Eye (tissue), 1 donor: ENCODE measurements at regions not wholly inside any gene's neighbourhood (a gene's known extent, or its start where the extent isn't known, plus 50 kb on each side); places are given as distances from the start of the nearest gene placed in this dataset.
A peak's percentile ranks its signal among the peaks of the same experiment; 100 is the strongest.

ENCODE experiments used
- DNase-seq: peaks from one replicate; pipeline ENCODE4 v3.0.0-alpha.2; 2015

DNA sequence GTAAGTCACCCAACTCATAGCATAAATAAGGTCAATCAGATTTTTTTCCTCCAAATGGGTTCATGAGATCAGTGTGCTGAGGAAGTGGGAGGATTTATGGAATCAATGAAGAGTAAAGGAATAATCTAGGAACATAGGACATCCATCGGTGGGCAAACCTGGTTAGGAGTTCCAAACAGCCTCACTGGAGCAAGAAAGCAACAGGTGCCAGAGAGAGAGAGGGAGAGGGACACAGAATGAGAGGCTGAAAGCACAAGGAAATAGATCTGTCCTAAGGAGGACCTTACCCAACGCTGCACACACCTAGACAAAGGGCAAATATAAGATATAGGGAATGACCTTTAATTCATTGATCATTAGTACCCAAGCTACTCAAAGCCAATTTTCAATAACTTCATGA lies 119.5 kb upstream of the ANKRD1 start:
- DNase-seq = no peak

DNA sequence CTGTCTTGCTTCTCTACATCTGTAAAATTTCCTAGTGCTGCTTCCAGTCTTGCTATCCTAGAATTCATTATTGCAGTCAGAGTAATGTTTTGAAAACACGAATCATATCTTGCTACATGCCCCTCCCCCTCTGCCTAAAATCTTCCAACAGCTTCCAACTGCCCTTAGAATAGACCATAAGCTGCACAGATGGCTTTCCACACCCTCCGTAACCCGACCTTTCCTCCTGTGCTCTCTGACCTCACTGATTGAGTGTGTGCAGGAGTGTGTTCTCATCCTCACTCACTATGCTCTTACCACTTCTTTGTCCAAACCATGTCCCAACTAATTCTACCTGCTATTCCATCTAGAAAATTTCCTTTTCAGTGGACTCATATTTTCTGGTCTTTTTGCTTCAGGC lies 121.2 kb upstream of the ANKRD1 start:
- DNase-seq = no peak

DNA sequence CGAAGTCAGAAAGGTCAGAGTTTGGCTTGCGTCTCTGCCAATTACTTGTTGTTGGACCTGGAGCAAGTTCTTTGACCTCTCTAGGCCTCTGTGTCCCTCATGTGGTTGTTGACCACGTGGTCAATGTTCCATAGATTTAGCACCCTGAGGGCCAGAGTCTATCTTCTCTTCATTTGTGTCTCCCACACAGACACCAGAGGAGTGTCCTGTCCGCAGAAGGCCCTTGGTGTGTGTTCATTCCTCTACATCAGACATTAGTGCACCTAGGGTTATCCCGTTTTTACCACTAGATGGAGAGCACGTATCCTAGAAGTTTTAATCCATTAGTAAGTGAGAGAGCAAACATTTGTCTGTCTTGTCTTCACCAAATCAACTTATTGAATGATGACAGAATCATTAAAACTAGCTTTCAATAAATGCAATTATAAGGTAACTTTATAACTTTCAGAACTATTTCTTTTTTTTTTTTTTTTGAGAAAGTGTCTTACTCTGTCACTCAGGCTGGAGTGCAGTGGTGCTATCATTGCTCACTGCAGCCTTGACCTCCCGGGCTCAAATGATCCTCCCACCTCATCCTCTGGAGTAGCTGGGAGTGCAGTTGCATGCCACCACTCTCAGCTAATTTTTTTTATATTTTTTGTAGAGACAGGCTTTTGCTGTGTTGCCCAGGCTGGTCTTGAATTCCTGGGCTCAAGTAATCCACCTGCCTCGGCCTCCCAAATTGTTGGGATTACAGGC lies 122.5 kb upstream of the ANKRD1 start:
- DNase-seq = peak; percentile 23

DNA sequence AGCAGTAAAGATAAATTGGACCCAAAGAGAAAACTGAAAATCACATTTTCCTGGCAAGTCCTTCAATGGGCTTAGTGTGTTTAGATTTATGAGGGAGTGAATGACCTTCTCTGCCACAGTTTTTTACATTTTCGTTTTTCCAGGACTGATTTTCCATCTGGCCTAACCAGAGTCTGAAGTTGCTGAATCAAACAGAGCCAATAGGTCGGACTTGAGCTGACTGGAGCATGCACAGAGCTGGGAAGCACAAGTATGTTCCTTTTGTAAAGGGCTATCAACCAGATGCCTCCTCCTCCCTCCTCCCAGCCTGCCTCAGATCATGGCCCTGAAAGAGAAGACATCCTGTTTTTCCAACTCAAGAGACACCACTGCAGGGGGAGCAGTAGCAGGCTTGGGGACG lies 126.0 kb upstream of the ANKRD1 start:
- no peak for DNase-seq

DNA sequence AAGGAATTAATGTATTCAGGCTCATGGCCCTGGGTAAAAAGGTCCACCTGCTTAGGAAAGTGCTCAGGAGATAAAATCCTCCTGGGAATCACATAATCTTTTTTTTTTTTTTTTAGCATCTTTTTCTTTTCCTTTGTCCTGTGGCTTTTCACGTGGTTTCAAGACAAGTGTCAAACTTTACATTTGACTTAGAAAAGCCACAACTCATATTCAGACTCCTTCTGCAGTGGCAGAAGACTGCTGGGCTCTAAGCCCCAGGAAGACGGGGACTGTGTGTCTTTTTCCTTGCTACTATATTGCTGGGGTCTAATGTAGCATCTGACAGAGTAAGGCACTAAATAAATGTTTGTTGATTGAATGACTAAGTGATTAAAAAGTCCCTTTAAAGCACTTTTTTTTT lies 127.5 kb upstream of the ANKRD1 start:
- DNase-seq = no peak

DNA sequence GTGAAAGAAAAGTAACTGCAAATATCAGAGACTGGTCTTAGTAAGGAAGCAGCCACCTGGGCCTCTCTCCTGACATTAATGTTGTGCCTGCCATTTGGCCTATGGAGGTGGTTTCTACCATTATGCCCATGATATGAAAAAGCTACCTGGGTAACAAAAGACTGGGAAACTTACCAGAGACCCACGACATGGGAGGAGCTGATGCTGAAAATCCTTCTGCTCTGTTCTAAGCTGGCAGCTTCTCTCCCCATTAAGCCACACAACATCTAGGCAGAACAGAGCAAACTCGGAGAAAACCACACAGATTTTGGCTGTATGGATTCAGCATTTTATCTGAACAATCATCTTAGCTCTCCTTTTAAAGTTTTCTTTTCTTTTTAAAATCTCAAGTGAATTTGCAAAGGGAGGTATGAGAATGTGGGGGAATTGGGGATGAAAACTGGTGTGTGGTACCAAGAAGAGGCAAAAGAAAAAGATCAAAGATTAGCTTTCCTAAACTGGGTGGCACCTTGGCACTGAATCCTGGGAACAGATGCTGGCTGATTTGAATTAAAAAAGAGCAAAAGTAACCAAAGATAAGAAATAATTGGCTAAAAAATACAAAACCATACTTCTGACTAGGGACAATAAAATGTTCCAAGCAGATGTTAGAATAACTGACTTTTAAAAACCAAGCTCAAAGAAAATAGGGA lies 128.6 kb upstream of the ANKRD1 start:
- no peak for DNase-seq

DNA sequence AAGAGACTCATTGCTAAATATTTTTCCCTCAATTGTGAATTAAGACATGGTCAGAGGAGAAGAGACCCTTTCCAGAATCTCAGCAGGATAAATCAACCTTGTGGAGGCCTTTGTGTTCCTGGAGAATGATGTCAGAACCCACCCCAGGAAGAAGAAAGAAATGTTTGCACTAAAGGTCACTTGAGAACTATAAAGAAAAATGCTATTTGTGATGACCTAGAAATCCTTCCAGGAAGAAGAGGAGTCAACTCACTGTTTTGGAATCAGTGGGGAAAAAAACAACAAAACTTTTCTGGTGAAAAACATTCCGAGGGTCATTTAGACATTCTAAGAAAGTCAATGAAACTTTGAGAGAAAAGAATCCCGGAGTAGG lies 129.1 kb upstream of the ANKRD1 start:
- DNase-seq = no peak

DNA sequence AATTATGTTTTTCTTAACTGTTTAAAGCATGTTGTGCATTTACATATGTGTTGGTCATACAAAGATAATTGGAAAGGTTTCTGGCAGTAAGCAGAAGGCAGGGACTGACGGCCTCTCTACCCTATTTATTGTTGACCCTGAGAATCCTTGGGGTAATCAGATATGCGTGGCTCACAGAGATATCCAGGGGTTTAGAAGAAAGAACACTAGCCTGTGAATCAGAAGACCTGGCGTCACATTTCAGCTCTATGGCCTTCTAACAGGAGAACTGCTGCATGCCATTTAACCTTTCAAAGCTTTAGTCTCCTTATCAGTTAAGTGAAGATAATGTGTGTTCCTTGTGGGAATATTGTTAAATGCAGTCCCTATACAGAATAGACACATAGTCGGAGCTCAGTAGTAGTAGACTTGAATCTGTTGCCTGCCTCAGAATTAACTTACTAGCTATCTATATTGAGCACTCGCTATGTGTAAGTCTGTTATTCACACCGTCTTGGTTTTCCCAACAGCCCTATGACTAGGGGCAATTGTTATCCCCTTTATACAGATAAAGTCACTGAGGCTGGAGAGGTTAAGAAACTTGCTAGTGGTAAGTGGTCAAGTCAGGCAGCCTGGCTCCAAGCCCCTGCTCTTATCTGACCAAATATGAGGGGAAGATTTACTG lies 129.6 kb upstream of the ANKRD1 start:
- DNase-seq = no peak

DNA sequence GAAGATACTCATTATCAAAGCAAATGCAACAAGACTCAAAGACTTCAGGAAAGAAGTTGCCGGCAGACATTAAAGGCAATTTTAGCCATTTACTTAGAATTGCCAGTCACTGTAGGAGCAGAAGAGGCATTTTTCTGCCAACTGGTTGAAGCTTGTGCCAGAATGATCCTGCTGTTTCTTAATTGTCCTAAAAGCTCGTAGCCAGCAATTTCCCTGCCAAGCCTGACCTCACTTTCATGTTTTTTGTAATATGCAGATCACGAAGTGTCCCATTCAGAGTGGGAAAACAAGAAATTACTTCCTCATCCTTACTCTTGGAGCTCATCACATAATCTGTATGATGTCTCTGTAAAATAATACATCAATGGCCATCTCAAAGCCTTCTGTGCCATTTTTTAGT lies 130.9 kb upstream of the ANKRD1 start:
- no peak for DNase-seq

DNA sequence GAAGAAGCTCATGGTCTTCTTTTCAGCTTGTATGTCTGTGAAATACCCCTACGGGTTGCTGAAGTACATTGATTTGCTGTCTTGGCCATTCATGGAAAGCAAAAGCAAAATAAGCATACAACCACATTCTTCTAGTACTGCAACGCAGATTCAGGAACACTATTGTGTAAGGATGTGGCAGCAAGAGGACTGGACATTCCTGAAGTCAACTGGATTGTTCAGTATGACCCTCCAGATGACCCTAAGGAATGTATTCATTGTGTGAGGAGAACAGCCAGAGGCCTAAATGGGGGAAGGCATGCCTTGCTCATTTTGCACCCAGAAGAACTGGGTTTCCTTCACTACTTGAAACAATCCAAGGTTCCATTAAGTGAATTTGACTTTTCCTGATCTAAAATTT lies 133.4 kb upstream of the ANKRD1 start:
- DNase-seq = peak; percentile 33

DNA sequence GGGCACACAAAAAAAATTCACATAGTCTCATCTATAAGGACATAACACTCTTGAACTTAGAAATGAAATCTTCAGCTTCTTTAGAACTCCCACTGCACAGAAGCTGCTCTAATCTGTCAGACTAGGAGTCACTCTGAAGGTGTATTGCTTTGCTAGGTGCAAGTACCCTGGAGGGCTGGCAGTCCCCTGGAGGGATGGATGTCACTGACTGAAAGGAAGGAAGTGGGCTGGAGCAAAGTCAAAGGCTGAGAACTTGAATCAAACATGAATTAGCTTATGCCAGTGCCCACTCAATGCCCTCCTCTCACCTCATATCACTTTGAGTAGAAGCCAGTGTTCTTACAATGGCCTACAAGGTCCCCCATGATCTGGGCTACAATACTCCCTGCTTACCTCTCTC lies 140.3 kb upstream of the ANKRD1 start:
- no peak for DNase-seq

DNA sequence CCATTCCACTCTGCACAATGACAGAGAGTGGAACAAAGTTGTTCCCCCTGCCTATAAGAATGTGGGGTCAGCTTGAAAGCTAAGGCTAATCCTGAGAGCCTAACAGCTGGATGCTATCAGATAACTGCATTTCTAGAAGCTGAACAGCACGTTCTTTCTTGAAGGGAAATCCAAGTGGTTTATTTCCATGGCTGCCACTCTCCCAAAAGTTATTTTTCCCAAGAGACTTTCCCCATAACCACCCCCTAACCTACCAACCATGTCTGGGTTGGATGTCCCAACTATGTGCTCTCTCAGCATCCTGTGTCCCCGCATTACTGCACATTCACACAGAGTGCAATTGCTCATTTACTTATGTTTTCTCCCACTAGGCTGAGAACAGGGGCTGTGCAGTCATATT lies 140.7 kb upstream of the ANKRD1 start:
- no peak for DNase-seq

DNA sequence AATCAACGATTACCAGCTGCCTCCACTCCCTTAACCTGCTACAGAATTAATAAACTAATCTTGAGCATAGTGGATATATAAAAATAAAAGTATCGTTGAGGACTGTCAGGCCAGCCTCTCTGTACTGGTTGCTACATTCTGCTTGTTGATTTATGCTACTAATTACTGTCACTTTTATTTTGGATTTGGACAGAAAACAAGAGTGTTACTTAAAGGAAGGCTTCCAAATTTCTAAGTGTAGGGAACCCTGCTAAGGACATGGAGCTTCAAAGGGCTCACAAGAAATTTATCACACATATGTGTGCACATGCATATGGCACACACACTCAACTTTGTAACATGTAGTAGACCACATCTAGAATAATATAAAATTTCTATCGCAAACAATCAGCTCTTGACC lies 141.2 kb upstream of the ANKRD1 start:
- DNase-seq = no peak

DNA sequence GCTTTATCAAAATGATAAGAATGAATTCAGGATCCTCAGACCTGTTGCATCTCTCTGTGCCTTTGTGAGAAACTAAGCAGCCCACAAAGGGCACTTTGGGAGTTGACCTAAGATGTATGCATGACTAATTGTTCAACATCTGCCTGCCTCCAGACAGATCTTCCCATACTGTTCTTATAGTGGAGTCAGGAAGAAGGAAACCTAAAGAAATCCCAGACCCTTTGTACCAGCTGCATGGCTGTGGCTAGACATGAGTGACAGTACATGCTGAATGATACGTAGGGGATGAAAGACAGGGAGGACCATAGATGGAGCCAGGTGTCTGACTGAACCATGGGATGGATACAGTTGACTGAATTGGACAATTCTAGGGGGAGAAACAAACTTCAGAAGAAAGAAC lies 148.7 kb upstream of the PCGF5 start:
- no peak for DNase-seq

DNA sequence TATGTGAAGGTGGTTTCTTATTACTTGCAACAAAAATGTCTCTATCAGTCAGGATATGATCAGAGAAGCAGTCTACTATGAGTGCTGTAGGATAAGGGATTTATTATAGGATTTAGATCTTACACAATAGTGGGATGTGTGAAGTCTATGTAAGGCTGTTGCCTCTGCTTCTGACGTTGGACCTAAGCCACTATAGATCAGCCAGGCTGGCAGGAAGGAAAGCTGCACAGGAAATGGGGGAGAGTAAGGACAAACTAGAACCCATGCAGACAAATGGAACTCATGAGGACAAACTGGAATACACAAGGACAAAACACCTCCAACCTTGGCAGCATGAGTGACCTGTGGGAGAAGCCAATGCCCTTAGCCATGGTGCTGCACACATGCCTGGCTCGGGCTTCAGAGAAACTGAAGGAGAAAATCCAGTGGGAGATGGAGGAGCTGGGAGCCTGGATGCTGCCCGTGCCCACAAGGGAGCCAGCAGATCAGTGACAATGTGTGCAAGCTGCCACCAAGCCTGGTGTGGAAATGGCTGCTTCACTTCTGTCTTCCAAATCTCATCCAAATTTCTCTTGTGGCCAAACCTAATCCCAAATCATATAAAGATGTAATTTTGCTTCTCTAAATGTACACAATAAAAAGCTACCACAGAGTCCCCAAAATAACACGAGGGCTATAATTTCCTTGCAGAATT lies 147.0 kb upstream of the PCGF5 start:
- DNase-seq = no peak

DNA sequence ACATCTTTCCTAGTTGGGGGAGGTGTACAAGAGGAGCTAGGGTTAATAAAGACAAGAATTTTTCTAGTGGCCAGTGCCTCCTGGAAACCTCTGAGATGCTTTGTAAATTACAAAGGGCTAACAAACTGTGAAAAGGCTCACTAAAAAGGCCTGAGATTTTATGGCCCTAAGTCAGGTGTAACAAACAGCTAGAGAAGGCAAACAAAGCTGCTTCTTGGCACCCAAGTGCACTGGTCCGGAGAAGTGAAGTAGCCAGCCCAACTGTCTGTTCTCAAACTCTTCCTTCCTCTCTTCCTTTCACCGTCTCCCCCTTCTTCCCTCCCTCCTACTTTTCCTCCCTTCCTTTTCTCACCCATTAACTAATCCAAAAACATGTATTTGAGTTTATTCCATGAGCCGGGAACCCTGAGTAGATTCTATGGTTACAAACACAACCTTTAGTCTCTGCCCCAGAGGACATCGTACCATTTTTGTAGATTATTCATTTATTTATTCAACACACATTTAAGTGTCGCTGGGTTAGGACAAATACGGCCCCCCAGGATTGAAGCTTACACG lies 143.4 kb upstream of the PCGF5 start:
- no peak for DNase-seq

DNA sequence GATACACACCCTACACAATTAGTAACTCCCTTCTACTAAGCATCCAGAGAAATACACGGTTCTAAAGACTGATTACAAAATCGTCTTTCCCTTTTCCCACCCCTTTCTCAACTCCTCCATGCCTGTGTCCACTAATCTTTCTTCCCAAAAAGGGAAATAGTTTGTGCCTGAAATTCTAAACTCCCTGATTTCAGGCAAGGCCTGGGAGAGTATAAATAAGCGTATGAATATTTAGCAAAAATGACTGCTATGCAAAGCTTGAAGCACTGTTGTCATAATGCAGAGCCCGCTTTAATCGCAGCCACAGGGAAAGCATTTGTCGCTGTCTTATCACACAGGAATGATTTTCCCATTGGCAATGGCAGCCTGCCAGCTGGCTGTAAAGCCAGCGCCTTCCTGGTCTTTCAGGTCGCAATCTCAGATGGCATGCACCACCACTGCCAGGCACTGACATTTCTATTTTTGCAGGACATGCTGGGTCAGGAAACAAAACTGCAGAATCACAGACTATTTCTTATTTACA lies 142.9 kb upstream of the PCGF5 start:
- DNase-seq = peak; percentile 54

DNA sequence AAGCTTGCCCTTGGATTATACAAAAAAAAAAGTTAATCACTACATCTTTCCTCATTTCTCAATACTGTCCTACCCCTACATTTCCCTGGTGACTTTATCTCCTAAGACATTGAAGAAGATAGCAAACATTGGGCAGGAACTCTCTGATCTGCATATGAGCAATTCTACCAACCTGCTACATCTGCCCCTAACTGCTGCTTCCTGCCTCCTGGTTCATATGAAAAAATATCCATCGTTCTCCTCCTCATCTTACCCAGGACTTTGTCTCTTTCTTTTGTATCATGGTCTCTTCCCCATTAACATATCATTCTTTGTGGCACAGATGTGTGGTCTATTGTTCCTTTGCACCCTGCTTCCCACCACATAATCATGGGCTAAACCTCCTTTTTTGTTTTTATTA lies 139.7 kb upstream of the PCGF5 start:
- DNase-seq = no peak

DNA sequence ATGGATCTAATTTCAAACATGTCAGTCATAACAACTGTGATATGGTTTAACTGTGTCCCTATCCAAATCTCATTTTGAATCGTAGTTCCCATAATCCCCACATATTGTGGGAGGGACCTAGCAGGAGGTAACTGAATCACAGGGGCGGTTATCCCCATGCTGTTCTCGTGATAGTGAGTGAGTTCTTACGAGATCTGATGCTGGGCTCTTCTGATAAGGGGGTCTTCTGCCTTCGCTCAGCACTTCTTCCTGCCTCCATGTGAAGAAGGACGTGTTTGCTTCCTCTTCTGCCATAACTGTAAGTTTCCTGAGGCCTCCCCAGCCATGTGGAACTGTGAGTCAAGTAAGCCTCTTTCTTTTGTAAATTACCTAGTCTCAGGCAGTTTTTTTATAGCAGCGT lies 138.0 kb upstream of the PCGF5 start:
- DNase-seq = no peak

DNA sequence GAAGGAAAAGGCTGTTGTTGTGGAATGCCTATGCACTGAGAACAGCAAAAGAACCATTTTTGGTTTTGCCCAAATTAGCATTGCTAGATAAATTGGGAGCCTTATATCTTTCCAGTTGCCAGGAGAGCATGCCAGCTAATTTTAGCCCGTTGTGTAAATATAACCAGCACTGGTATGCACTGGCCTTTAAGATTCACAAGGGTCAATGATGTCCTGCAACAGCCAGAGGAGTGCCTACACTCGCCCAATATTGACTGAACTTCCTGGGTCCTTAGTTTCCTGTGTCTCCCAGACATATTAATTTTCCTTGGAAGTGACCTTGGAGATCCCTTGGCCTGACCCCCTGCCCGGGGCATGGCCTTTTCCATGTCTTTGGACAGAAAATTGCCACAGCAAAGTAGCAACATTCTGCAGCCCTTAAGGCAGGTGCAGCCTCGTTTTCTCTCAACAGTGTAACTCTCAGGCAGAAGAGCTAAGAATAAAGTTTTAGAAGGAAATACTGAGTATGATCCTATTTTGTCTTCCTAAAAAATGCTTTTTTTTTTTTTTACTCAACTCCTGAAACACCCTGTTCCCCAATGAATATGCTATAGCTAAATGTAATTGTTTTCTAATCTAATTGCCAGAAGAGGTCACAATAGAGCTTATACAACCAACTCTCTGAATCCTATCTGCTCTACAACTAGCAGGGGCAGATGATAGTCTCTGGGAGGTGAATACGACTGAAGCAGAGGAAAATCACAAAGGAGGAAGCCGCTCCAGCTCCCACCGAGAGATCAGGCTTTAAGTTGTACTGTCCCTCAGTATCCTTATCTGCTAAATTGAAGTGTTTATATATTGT lies 131.9 kb upstream of the PCGF5 start:
- DNase-seq = no peak

DNA sequence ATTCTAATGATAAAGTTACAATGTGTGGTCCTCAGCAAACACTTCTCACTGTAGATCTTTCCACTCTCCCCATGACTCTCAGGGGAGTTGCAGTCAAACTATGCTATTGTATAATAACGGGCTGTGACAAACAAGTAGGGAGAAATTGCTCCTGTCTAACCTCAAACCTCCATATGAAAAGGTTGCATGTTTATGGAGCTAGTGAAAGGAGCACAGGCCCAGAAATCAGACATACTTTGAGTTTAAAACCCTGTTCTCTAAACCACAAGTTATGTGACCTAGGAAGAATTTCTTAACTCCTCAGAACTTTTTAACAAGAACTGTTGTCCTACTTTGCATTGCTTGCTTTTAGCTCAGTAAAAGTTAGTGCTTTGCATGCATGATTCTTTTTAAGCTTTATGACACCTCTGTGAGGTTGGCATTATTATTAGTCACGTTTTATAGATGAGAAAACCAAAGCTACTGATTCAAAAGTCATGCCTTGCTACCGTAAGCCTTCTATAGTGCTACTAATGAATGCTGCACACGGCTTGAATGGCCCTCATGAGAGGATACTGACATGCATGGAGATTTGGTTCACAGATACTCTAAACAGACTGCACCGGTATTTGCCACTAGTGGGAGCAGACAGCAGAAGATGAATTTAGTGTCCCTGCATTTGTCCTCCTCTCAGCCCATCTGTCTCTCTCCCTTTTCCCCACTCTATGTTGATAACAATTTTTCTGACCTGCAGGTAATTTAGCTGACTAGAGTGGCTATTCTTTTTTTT lies 129.5 kb upstream of the PCGF5 start:
- peak; percentile 21 for DNase-seq
